Calu3 (cell line): ENCODE measurements at regions not wholly inside any gene's neighbourhood (a gene's known extent, or its start where the extent isn't known, plus 50 kb on each side); places are given as distances from the start of the nearest gene placed in this dataset.

Experiments
- BruUV-seq: library from RNA; stranded (reverse); fragments of 400-500 nt; replicated peaks from 2 replicates; lab custom pipeline; 2021; lab: Mats Ljungman, UMichigan
- CTCF ChIA-PET: fragments of 300-600 bp; sonication (Branson Sonifier 250); formaldehyde crosslinking; loops from one replicate; lab custom pipeline; 2022; ENCODE audit warnings: antibody characterized with exemption; lab: Charles Lee
- DNase-seq: peaks from one replicate; pipeline ENCODE4 v3.0.0; 2022
- H3K27ac Mint-ChIP-seq: one replicate; pipeline ENCODE4 v1.8.0; 2022; ENCODE audit warnings: mixed read lengths; ENCODE audit not compliant: unreplicated experiment
- H3K27me3 Mint-ChIP-seq: one replicate; pipeline ENCODE4 v1.8.0; 2022; ENCODE audit warnings: mixed read lengths; ENCODE audit not compliant: unreplicated experiment
- H3K36me3 Mint-ChIP-seq: one replicate; pipeline ENCODE4 v1.8.0; 2022; ENCODE audit warnings: mild to moderate bottlenecking, moderate library complexity, mixed read lengths; ENCODE audit not compliant: insufficient read depth, unreplicated experiment
- H3K4me1 Mint-ChIP-seq: one replicate; pipeline ENCODE4 v1.8.0; 2022; ENCODE audit warnings: mild to moderate bottlenecking, low read depth, mixed read lengths; ENCODE audit not compliant: unreplicated experiment
- H3K4me3 Mint-ChIP-seq: one replicate; pipeline ENCODE4 v1.8.0; 2022; ENCODE audit warnings: mild to moderate bottlenecking, low read depth, moderate library complexity, mixed read lengths; ENCODE audit not compliant: unreplicated experiment
- H3K9me3 Mint-ChIP-seq: one replicate; pipeline ENCODE4 v1.8.0; 2022; ENCODE audit warnings: low read depth, mixed read lengths; ENCODE audit not compliant: unreplicated experiment
- intact Hi-C: fragments of 100-400 bp; cut with micrococcal nuclease; formaldehyde crosslinking; loops from one replicate; pipeline ENCODE4 v1.10.0; 2022; ENCODE audit not compliant: unreplicated experiment
- TF ChIP-seq, protein P1 (sequence below): fragments of 200-600 bp; IDR thresholded peaks from one replicate; pipeline ENCODE4 v1.8.0; 2022; ENCODE audit warnings: antibody characterized with exemption; ENCODE audit not compliant: unreplicated experiment

DNA sequence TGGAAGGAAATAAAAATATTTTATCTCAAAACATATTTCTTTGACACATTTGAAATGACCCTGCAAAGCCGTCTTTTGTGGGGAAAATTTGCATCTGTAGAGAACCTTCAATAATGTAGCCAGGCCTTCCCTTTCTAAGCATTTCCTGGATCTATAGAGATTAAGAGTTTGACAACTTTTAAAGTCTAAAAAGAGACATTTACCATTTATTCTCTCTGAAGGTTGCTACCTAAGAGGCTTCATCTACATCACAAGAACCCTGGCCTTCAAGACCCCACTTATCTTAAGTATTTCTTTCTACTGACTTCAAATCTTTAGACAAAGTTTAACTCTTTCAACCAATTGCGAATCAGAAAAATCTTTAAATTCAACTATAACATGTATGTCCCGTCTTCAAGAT lies 1639.8 kb downstream of the RPA4 start:
- Mint-ChIP-seq H3K27ac (no peak overlapping the region), H3K9me3 (peaks cover 2% of the 10 kb centered on the region), H3K27me3 (no peaks in the 10 kb centered on the region), H3K4me1 (no peaks in the 10 kb centered on the region), H3K4me3 (no peak overlapping the region), H3K36me3 (no peaks in the 10 kb centered on the region)
- no peak for DNase-seq
- TF ChIP-seq, protein P1, sequence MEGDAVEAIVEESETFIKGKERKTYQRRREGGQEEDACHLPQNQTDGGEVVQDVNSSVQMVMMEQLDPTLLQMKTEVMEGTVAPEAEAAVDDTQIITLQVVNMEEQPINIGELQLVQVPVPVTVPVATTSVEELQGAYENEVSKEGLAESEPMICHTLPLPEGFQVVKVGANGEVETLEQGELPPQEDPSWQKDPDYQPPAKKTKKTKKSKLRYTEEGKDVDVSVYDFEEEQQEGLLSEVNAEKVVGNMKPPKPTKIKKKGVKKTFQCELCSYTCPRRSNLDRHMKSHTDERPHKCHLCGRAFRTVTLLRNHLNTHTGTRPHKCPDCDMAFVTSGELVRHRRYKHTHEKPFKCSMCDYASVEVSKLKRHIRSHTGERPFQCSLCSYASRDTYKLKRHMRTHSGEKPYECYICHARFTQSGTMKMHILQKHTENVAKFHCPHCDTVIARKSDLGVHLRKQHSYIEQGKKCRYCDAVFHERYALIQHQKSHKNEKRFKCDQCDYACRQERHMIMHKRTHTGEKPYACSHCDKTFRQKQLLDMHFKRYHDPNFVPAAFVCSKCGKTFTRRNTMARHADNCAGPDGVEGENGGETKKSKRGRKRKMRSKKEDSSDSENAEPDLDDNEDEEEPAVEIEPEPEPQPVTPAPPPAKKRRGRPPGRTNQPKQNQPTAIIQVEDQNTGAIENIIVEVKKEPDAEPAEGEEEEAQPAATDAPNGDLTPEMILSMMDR, result no peak
- CTCF ChIA-PET, result no interaction called here
- BruUV-seq, result no TSS peak
- intact Hi-C loops, result no loop called here

DNA sequence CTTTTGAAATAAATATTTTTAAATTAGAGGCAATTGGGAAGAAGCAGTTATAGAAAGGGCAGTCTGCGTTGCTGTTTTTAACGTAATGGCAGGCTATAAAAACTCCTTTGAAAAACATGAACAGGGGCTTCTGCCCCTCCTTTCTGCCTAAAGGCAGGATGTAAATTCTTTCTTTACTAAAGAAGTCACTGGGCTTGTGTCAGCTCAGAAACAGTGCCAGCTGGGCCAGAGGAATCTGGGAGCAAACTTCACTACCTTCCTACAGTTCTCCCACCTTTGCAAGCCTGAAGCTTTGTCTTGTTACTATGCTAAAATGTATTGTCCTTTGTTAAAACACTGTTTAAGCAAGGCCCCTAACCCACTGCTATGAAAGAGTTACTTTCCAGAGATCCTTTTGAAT lies 1664.8 kb downstream of the RPA4 start:
- H3K27ac Mint-ChIP-seq, result no peak overlapping the region
- H3K4me1 Mint-ChIP-seq, result no peaks in the 10 kb centered on the region
- DNase-seq, result no peak
- no peaks in the 10 kb centered on the region for H3K27me3 Mint-ChIP-seq
- no peaks in the 10 kb centered on the region for H3K36me3 Mint-ChIP-seq
- H3K9me3 Mint-ChIP-seq, result peaks cover 2% of the 10 kb centered on the region
- TF ChIP-seq, protein P1, result no peak
- no peak overlapping the region for H3K4me3 Mint-ChIP-seq
- BruUV-seq, result no TSS peak
- intact Hi-C loops, result no loop called here
- CTCF ChIA-PET, result no interaction called here

DNA sequence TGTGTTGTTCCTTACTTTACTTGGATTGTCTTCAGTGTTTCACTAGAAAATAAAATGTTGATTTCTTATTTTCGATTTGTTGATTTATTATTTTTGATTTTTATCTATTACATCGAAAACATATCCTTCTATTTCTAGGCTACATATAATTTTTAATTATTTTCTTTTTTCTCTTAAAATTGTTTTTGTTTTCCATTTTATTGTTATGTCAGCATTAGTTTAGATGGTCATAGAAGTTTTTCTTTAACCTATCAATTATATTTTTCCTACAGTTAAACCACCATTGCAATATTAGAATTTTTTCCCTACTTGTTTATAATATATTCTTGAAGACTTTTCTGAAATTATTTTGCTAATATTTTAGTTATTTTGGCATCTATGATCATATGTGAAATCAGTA lies 1685.1 kb downstream of the RPA4 start:
- intact Hi-C loops, result no loop called here
- no TSS peak for BruUV-seq
- CTCF ChIA-PET, result no interaction called here
- DNase-seq, result no peak
- Mint-ChIP-seq H3K4me3 (no peak overlapping the region), H3K27ac (no peak overlapping the region), H3K9me3 (peaks cover 2% of the 10 kb centered on the region), H3K4me1 (no peaks in the 10 kb centered on the region), H3K27me3 (no peaks in the 10 kb centered on the region), H3K36me3 (no peaks in the 10 kb centered on the region)
- TF ChIP-seq, protein P1, result no peak

DNA sequence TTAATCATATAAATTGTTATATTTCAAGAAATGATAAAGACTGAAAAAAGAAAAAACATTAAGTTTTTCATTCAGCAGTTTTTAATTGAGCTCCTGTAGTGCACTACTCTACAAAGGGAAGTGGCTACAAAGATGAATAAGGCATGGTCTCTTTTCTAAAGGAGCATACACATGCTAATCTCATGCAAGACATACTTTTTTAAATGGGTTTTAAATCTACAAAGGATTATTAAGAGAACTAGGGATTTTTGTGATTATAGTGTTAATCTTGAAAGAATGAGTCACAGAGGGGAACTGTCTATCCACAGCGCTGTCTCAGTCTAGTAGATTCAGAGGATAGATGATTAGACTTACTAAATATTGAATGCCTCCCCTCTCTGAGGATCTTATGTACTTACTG lies 1722.2 kb downstream of the RPA4 start:
- BruUV-seq, result no TSS peak
- H3K4me1 Mint-ChIP-seq, result no peaks in the 10 kb centered on the region
- H3K27me3 Mint-ChIP-seq, result no peaks in the 10 kb centered on the region
- H3K4me3 Mint-ChIP-seq, result no peak overlapping the region
- H3K27ac Mint-ChIP-seq, result no peak overlapping the region
- intact Hi-C loops, result no loop called here
- no peaks in the 10 kb centered on the region for H3K36me3 Mint-ChIP-seq
- no peak for DNase-seq
- TF ChIP-seq, protein P1, result no peak
- CTCF ChIA-PET, result no interaction called here
- peaks cover 2% of the 10 kb centered on the region for H3K9me3 Mint-ChIP-seq
